Activated CD4-positive, alpha-beta T cell treated with anti-CD3 and anti-CD28 coated beads, Interleukin-2, Interleukin-4, amounts not matched to agents 100 ng/mL and 50 ng/mL, durations not matched to agents 16 hours and 8 hours (primary cell): ENCODE measurements at regions not wholly inside any gene's neighbourhood (a gene's known extent, or its start where the extent isn't known, plus 50 kb on each side); places are given as distances from the start of the nearest gene placed in this dataset.

Source experiments
- DNase-seq: peaks from one replicate; pipeline ENCODE4 v3.0.0-alpha.2; 2020; ENCODE audit warnings: low spot score

DNA sequence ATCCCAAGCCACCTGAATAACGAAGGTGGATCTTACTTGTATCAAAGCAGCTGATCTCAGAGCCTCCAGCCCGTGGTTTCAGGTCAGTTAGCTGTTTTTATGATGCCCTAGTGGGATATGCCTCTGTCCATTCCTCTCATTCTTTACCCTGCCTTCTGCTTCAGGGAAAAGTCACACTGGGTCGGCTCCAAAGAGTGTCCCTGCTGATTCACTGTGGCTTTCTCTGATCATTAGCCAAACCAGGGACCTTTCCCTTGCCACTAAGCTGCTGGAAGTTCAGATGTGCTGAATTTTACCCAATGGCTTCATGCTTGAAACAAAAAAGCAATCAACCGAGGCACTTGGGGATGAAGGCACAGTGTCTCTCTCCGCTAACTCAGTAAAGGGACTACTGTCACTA is 170.2 kb upstream of the SALL1 start:
- DNase-seq: no peak

DNA sequence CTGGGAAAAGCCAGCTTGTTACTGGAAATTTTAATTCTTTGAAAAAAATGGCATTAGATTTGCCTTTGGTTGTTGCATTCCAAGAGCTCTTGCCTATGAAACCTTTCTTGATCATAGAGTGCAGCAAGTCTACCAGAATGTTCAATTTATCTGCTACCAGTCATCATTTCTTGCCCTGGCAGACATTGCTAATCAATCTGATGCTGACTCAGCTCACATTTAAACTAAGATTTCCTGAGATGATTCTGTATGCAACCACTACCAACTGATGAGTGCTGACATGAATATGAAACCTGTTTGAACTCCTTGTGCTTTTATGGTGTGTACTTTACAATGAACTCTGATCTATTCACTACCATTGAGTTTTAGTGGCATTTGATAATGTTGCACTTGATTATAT is 166.5 kb upstream of the SALL1 start:
- no peak for DNase-seq

DNA sequence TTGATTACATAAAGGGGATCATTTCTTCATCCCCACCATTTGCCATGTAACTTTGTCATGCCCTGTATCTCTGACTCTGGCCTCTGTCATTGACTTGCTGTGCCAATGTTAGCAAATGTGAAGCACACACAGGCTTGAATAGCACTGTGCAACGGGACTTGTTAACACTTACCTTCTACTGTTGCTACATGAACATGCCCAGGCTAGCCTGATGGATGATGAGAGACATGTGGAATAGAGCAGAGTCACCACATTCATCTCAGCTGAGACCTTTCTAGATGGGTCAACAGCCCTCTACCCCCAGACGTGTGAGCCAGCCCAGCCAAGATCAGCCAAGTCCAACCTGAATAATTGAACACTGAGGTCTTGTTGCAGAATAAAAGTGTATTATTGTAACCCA is 162.1 kb upstream of the SALL1 start:
- no peak for DNase-seq

DNA sequence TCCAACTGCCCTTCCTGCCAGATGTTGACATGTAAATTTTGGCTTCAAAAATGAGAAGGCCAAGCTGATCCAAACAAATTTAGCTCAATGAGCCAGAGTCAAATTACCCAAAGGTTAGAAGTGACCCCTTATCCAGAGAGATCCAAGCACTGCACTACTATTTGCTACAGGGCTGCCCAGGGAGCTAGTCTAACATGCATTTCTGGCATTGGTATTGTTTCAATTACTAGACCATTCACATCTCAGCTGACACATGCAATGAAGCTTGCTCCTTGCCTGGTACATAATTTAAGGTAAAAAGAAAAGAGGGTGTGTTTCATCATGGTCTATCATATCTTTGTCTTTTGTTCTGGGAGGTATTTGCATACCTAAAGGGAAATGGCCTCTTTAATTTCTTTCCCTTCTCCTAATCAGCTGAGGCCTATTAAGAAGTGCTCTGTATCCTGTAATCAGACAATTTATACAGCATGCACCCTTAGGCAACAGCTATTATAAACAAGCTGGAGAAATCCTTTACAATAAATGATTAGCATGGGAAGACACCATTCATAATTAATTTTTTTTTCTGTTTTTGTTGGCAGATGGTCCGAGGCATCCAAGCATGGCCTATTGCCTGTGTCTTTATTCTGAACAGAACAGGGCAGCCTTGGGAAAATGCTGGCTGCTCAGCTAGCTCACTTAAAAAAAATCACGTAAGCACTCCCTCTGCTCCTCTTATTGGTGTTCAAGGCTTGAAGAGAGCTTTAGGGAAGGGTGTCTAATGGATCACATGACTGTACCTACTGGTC is 161.5 kb upstream of the SALL1 start:
- no peak for DNase-seq

DNA sequence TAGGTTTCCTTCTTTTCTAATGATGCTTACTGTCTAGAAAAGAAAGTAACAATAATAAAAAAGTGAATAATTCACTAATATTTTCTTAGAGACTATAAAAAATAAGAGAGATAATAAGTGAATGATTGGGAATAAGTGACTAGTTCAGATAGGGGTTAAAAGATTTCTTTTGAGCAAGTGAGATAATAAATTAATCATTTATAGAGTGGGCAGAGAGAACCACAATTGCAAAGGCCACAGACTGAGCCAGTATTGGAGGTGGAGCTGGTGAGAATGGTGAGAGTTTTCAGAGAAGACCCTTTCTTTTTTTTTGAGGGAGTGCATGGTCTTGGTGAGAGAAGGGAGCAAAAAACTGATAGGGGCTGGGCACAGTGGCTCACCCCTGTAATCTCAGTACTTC is 159.1 kb upstream of the SALL1 start:
- DNase-seq: no peak

DNA sequence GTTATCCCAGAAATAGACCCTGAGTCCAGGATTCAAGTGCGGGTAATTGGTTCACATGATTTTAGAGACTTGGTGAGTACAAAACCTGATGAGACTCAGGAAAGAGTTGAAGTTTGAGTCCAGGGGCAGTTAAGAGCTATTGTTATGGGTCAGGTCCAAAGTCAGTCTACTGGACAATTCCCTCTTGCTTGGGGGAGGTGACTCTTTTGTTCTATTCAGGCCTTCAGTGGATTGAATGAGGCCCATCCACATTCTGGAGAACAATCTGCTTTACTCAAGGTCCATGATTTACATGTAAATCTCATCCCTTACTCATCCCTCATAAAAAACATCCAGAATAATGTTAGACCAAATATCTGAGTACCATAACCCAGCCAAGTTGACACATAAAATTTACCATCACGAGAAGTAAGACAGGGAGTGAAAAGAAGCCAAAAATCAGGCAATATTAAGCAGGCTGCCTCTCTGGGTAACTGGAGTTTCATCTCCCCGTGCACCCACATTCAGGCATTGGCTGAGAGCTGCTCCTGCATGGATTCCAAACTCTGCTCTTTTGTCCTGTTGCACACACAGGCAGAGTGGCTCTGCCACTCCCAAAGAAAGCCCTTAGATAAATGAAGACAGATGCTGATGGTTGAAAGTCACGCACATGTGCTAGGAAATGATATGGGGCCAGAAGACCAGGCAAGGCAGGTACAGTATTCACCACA is 156.0 kb upstream of the SALL1 start:
- no peak for DNase-seq

DNA sequence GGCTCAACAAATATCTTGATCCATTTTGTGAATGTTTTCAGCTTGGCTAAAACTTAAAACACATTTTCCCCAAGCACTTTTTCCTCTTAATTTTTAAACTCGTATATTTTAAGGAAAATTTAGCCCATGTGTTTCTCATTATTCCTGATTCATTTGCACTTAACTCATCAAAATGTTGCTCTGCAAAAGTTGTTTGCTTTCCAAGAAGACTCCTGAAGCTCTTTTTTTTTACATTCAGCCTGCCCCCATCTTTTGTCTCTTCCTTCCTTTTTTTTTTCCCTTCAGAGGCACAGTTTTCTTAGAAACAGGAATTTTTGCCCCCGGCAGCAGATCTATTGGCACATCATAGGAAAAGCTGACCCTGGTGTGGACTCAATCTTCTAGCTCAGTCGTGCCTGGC is 155.0 kb upstream of the SALL1 start:
- DNase-seq: no peak

DNA sequence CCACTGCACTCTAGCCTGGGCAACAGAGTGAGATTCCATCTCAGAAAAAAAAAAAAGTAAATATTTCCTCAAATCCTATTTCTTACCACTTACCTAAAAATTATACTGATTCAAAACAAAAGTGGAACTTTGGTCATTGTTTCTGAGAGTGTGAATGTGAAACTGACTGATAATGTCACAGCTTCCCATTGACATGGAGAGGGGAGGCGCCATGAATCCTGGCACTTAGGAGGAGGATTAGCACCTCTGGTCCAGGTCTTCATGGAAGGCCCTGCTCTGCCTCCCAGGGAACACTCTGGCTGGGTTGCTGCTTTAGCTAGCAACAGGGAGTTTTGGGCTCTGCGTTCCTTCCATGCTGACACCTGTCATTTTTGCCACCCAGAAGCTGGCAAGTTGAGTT is 154.3 kb upstream of the SALL1 start:
- no peak for DNase-seq

DNA sequence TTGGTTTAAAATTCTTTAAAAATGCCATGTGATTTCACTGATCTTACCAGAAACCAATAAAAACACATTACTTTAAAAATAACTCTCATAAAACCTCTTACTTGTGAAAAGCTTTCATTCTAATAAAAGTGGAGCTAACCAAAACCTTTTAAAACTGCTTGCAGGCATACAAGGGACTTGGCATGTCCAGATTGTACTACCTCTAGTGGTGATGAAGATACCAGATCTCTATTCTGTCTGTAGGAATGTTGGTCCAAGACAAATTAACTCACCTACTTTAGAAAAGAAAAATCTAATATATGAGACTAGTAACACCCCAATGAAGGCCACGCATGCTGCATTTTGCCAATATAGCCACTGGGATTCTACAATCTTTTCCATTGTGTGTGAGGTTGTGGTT is 151.0 kb upstream of the SALL1 start:
- no peak for DNase-seq

DNA sequence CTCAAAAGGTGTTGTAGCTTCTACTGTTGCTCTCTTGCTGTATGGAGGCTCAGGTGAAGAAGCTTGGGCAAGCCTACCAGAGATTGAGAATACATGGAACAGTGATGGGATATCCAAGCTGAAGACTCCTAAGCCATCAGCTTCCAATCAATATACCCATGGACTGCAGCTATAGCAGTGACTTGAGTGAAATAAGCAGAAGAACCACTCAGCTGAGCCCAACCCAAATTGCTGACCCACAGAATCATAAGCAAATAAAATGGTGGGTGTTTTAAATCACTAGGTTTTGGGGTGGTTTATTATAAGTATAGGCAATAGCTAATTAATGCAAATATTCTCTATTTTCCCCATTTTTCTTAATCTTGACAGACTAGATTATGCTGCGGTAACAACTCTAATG is 147.7 kb upstream of the SALL1 start:
- DNase-seq: no peak

DNA sequence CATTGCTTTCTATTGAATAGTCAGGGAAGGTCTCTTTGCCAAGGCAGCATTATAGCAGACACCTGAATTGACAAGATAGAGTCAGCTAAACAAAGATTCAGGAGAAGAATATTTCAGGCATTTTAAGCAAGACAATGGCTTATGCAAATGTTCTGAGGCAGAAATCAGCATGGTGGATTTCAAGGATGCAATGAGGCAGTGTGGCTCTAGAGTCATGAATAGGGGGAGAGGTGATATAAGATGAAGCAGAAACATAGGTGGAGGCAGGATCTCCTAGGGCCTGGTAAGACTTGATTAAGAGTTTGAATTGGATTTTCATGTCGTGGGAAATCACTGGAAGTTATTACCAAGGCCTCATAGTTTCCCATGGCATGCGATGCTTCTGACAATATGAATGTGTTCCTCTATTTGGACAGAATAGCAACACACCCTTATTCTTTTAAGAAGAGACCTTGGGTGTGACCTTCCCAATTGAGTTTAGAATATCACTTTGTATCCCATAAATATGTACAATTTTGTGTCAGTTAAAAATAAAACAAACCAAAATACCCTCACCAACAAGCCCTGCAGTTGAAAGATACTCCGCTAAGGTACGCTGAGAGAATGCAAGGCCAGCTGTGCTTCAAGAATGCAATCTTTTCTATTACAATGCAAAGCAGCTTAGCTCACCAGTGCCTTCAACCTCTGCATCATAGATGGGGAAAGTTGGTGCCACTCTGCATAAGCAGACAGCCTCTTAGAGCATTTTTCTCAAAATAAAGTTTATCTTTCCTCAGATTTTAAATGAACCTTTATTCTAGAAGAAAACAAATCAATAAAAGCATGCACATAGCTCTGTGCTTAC is 139.6 kb upstream of the SALL1 start:
- DNase-seq: no peak

DNA sequence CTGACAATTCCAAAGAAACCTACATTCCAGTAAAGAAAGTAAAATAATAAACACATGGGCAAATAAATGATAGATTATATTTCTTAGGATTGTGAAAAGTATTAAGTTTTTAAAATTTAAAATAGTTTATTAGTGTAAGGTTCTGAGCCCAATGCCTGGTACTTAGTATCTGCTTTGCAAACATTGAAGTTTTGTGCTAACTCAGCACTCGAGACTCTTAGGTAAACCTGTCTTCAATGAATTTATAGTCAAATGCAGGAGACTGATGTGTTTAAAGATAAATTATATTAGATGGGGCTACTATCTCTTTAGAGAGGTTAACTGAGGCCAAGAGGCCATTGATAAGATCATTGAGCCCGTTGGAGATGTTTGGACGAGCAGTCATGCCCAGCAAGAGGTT is 138.3 kb upstream of the SALL1 start:
- no peak for DNase-seq

DNA sequence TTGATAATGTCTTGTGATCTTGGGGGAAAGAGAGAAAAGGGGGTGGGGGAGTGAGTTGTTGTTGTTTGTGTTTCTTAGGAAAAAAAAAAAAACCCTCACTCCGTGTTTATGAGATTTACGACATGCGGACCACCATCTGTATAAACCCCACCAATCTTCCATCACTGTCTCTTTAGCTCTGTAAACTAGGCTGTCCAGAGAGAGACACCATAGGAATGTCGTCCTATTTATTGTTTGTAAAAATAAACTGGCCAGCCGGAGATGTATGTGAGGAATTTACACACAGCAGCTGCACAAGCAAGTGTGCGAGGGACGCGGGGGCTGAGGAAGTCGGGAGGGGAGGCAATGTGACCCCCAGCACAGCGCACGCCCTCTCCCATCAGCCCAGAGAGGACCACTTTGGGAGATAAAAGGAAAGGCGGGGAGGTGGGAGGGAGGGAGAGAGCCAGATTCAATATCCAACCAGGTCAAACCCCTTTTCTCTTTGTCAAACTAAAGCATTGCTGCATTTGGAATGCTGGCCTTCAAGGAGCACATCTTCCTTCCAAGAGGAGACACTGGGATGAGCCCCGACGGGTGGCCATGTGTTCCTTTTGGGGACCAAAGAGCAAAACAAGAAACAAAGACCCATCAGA is 136.2 kb upstream of the SALL1 start:
- no peak for DNase-seq

DNA sequence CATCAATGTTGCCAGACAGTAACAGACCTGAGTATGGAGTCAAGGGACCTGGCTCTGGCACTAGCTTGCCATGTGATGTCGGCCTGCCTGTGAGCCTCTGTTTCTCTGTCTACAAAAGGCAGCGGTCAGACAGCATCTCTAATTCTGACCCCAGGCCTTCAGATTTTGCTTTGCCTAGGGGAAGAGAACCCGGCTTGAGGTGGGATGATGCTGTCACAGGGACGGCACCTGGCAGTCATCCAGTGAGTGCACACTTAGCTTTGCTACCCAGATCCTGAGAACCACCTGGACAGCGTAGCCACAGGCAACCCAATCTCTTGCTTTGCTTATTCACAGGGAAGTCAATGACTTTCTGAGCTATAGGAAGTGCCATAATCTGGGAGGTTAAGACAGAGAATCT is 135.2 kb upstream of the SALL1 start:
- no peak for DNase-seq

DNA sequence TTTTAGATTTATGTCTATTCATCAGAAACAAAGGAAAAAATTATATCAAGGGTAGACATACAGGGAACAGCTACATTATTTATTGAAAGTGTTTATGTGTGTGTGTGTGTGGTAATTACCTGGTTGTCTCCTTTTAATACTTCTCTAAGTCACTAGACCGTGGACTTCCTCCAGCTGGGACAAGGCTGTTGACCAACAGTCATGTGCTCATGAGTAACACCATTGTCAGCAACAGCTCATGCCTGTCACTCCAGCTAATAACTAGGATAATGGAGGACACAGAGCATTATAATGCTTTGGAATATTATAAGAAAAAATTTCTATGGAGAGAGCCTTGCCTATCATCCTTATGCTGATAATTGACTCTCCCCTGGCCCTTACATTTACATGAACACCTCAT is 125.3 kb upstream of the SALL1 start:
- DNase-seq: no peak

DNA sequence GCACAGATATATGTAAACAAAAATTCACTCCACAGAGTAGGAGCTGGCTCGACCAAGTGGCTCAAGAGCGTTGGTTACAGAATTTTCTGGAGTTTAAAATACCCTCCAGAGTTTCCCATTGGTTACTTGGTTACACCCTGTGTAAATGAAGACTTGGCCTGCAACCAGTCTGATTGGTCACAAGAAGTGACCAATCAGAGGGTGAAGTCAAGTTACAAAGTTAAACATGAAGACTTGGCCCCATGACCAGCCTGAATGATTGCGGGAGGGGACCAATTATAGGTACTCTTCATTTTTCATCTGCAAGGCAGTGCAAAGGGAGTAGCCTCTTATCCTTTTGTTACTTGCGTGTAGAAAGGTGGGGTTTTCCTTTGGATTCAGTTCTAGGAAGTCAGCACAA is 121.3 kb upstream of the SALL1 start:
- no peak for DNase-seq

DNA sequence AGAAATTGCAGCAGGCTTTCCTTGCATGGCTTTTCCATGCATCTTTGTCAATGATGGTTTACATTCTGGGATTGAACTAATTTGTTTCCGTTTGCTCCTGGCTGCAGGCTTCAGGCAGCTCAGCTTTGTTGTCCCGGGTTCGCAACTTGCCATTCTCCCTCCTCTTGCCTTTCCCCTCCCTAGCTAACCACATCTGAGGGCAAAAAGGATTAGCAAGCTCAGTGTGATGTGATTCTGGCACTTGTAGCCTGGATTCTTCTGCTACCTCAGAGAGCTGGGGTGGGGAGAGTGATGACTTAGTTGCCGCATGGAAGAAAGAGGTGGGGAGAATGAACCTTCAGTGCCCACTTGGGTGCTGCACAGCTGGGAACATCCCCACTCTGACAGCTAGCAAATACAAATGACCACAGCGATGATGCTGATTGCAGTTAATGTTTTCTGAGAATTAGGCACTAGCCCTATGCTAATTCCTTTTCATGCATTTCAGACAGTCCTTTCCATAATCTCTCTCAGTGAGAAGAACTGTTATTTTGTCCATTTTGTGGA is 120.2 kb upstream of the SALL1 start:
- no peak for DNase-seq

DNA sequence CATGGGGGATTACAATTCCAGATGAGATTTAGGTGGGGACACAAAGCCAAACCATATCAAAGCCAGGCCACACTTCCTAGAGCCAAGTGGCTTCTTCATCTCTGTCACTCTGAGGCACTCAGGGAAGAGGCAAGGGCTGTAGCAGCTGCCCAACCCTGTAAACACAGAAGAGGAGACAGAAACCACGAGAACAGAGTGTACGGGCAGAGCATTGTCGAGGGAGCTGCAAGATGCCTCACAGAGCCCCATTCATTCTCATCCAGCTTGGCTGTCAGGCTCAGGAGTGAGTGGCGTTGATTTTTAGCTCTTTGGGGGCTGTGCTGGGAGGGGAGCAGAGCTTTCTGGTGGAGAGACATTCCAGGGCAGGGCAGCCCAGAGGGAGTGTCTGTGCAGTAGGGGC is 117.2 kb upstream of the SALL1 start:
- DNase-seq: no peak

DNA sequence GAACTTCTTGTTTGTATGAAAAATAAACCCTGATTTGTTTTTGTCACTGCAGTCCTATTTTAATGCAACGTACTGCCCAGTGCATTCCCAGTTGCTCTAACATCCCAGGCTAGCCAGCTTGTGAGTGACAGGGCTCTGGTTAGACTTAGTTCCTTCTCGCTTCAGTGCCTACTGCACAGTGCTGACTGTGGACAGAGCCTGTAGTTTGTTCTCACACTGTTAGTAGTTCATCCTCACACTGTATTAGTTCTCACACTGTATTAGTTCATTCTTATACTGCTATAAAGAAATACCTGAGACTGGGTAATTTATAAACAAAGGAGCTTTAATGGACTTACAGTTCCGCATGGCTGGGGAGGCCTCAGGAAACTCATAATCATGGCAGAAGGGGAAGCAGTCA is 116.6 kb upstream of the SALL1 start:
- DNase-seq: no peak

DNA sequence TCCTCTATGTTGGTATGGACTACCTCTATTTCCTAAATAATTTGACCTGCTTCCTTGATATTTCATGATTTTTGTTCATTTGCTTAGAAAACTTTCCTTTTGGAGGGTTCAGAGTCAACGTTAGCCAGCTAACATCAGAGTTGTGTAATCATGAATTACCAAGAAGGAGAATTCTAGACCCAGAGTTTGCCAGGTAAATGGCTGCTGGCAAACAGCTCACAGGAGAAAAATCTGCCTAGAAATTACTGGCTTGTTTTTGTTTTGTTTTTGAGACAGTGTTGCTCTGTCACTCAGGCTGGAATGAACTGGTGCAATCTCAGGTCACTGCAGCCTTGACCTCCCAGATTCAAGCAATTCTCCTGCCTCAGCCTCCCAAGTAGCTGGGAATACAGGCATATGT is 111.4 kb upstream of the SALL1 start:
- DNase-seq: no peak

DNA sequence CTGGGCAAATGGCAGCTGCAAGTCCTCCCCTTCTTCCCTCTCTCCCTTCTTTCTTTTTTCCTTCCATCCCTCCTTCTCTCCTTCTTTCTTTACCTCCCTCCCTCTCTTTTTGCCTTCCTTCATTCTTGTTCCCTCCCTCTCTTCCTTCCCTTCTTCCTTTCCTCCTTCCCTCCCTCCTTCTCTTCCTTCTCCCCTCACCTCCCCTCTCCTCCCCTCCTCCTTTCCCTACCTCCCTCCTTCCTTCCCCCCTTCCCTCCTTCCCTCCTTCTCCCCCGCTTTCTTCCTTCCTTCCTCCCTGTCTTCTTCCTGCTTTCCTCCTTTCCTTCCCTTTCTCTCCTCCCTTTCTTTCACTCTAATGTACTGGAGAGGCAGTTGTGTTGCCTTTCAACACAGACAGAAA is 110.8 kb upstream of the SALL1 start:
- no peak for DNase-seq

DNA sequence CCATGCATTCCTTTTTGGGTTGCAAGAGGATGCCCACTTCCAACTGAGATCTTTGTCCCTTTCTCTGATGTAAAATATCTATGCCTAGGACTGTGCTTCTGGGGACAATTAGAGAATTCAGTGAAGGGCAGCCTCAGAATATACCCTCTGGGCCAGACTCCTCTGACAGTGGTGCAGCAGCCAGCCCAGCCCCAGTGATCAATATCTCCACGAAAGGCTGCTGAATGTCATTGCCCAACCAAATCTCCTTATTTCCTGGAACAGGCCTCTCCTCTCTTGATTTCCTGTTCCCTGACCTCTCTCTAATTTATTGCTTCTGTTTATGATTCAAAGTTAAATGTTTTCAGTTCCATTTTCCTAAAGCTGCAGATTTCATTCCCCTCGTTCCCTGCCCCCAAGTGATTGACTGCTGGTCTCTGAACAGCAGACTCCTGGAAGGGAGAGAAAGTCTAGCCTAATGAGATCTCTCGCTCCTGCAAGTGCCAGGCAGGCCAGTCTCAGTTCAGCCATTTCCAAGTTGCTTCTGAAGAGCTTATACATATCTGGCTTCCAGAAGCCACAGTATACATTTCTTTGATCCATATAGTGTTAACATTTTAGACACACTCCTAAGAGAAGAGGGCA is 104.4 kb upstream of the SALL1 start:
- no peak for DNase-seq
